Fibroblast of skin of scalp (primary cell): ENCODE measurements at regions not wholly inside any gene's neighbourhood (a gene's known extent, or its start where the extent isn't known, plus 50 kb on each side); places are given as distances from the start of the nearest gene placed in this dataset.

Source experiments
- DNase-seq: peaks from one replicate; pipeline ENCODE4 v3.0.0-alpha.2; 2013

DNA sequence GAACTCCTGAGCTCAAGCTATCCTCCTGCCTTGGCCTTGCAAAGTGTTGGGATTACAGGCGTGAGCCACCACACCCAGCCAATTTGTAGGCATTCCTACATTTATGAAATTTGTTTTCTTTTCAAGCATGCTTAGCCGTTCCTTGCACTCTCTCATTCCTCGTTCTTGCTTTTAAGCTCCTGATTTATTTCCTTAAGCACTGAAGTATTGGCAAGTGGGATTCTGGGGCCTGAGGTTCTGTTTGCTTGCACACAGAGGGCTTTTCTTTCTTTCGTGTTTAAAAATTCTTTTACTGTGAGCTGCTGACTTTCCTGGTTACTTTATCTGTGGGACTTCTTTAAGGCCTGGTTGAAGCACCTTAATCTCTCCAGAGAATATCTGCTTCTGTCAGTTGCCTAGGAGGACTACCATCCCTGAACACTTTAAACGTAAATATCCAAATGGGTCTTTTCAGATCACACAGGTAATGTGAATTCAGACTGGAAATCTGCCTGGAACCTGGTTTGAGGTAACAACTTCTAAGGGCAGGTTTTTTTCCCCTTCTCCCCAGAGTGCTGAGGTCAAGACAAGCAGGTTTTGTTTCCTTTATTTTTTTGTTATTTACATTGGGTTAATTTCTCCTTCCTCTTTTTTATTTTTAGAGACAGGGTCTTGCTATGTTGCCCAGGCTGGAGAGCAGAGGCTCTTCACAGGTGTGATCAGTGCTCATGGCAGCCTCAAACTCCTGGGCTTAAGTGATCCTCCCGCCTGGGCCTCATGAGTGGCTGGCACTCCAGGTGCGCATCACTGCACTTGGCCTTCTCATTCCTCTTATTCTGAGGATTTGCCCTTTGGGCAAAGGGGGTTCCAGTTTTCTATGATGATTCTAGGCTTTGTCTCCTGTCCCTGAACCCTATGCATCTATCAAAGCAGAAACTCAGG, 102.9 kb downstream of the PFKFB3 start:
- DNase-seq, result no peak

DNA sequence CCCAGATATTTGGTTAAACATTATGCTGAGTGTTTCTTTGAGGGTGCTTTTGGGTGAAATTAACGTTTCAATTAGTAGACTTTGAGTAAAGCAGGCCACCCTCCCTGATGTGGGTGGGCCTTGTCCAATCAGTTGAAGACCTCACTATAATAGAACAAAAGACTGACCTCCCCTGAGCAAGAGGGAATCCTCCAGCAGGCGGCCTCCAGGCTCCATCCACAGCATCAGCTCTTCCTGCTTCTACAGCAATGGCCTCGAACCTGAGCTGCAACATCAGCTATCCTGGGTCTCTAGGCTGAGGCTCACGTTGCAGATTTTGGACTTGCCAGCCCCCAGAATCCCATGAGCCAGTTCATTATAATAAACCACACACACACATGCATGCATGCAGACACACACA, 104.2 kb downstream of the PFKFB3 start:
- no peak for DNase-seq

DNA sequence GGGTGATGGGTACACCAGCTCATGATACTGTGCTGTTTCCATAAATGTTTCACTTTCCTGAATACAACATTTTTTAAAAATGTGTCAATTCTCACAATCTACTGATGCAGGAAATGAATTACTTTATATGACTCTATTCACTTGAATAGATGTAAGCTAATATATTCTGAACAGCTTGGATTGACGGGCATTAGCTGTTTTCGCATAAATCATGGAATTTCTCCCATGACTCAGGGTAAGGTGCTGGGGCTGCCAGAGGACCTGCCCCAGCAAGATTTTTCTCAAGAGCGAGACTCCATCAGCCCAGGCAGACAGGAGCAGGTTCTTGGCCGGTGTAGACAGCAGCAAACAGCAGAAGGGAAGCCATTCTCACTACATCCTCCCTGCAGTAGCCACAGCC, 107.1 kb downstream of the PFKFB3 start:
- no peak for DNase-seq

DNA sequence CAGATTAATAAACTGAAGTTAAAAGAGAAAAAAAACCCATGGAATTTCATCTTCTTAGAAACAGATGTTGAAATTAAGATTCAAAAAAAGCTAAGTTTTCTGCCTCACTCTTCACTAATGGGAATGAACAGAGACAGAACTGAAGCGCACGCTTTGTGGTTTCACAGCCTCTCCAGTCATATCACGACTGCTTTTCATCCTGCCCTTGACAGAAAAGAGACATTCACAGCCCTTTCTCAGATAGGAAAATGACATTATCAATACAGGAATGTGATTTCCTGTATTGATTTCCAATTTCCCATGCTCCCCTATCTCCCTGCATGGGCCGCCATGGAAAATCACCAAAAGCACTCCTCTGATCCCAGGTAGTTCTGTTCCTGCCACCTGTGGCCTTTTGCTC, 108.2 kb downstream of the PFKFB3 start:
- no peak for DNase-seq

DNA sequence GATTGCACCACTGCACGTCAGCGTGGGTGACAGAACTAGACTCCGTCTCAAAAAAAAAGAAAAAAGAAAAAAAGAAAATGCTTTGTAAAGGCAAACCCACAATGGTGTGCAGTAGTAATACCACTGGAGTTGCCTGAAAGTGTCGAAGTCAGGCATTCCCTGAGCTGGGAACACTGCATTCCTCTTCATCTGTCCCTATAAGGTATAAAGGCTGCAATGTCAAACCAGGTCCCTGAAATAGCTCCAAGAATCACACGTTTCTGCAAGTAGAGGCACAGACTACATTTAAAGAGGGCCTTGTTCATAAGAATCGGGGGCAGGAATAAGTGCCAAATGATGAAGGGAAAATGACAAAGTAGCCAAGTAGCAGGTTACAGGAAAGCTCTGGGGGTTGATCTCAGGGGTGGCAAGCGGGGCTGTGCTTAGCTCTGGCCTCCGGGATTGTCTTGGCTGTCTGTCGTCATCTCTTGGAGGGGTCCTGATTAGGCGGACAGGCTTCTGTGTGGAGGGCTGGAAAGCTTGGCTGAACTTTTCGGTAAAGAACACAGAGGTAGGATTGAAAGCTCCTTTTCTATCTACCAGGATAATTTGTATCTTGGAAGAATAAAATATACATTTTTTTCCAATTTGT, 109.1 kb downstream of the PFKFB3 start:
- DNase-seq, result no peak

DNA sequence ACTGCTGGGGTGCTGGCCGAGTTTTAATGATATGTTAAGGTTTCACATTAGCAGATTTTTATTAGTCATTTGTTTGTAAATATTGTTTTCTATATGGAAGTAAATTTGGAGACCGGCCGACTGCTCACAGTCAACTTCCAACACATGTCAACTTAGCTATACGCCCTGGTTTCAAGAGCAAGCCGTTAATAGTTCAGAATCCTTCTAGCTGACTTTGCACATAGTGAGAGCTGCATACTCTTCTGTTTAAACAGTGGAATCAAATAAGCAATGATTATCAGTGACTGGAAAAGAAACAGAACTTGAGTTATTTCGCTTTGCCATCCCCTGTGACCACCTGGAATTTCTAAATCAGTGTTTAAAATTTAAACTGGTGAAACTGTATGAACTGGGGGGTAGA, 109.9 kb downstream of the PFKFB3 start:
- no peak for DNase-seq

DNA sequence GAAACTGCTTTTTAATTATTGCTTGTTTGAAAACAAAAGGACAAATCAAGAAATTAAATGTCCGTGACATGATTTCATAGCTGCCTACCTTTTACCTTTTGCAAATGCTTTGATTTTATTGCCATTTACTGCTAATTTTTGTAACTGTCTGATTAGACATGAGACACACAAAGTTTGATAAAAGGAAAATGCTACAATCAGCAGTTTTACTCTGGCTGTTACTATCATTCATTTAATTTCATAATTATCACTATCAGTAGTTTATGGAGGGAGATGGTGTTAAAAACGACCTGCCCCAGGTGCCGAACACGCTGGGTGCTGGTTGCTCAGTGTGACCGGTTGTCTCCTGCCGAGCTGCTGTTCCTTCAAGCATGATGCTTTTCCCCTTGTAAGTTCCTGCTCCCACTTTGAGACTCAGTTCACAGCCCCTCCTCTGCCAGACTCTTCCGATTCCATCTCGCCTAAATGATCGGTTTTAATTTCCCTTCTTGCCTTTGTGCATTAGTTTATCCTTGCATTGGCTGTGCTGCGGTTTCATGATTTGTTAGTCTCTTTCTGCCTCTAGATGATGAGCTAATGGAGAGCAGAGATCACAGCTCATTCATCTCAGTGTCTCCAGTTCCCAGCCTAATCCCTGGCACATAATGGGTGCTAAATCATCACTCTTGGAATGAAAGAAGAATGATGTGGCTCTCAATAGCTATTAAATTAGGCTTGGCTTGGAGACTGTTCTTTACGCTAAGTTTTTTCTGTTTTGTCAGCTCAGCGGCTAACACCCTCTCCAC, 110.6 kb downstream of the PFKFB3 start:
- peak; percentile 24 for DNase-seq

DNA sequence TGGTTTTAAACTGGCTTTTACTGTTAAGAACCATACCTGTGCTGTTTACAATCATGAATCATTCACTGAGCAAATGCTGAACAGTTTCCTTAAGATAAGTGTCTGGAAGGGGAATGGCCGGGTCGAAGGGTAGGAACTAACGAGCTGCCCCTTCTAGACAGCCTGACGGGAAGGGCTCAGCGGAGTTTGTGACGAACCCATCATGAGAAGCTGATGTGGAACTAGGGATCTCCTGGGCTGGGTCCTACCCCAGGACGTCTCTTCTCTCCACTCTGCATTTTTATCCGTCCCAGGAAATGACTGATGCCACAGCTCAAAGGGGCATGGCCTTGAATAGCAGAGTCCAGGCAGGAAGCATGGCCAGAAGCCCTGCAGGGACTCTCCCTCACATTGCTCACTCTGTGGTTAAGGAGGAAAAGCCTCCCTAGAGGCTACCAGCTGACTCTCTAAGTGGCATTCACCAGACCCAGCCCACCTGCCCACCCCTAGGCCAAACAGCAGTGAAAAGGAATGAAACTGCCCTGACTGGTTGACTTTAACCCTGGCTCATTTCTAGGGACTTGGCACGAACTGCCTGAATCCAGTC, 112.0 kb downstream of the PFKFB3 start:
- DNase-seq, result no peak

DNA sequence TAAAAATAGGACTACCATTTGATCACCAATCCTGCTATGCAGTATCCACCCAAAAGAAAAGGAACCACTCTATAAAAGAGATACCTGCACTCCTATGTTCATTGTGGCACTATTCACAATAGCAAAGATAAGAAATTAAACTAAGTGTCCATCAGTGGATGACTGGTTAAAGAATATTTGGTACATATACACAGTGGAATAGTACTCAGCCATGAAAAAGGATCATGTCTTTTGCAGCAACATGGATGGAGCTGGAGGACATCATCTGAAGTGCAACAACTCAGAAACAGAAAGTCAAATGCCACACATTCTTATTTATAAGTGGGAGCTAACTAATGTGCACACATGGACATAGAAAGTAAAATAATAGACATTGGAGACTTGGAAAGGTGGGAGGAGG, 116.4 kb downstream of the PFKFB3 start:
- no peak for DNase-seq

DNA sequence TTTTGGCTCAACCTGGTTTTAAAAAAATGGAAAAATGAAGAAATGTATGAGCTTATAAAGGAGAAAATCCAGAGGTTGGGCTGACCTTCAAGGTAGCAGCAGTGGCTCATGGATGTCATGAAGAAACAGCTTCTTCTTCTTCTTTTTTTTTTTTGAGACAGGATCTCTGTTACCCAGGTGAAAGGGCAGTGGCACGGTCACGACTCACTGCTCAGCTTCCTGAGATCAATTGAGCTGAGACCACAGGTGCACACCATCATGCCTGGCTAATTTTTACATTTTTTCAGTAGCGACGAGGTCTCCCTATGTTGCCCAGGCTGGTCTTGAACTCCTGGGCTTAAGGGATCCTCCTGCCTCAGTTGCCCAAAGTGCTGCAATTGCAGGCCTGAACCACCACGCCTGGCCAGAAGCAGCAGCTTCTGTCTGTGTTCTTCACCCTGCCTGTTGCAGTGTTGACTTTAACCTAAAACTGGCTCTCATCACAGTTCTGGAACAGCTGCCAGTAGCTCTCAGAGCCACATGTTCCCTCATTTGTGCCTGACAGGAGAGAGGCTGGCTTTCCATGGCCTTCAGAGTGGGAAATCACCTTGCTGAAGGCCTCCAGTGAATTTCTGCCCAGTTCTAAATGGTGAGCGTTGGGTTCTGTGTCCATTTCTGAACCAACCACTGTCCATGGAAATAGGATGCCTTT, 117.7 kb downstream of the PFKFB3 start:
- no peak for DNase-seq

DNA sequence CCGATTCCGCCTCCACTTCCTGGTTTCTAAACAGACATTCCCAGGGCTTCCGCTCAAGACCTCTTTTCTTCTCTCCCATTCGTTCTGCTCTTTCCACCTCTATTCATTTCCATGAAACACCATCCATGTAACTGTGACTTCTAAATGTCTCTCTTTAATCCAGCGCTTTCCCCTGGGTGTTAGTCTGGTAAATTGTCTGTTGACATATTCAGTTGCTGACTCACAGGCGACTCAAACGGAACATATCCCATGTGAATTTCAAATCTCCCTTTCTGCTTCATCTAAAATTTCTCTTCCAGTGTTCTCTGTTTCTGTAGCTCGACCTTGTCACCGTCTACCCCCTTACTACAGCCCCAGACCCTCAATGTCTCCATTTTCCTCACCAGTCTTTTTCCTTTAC, 119.1 kb downstream of the PFKFB3 start:
- peak; percentile 73 for DNase-seq

DNA sequence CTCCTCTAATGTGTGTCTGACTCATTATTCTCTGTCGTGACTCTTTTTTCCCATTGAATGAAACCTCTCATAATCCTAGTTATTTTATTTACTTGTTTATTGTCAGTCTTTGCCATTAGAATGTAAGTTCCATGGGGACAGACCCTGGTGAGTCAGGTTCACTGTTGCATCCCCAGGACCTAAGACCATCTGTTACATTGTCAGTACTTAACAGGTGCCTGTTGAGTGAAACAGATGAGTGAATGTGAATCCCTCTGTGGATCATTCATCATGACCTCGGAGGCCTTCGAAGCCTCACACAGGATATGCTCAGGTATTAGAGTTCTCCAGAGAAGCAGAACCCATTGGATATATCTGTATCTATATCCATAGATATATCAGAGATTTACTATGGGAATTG, 120.1 kb downstream of the PFKFB3 start:
- DNase-seq, result no peak

DNA sequence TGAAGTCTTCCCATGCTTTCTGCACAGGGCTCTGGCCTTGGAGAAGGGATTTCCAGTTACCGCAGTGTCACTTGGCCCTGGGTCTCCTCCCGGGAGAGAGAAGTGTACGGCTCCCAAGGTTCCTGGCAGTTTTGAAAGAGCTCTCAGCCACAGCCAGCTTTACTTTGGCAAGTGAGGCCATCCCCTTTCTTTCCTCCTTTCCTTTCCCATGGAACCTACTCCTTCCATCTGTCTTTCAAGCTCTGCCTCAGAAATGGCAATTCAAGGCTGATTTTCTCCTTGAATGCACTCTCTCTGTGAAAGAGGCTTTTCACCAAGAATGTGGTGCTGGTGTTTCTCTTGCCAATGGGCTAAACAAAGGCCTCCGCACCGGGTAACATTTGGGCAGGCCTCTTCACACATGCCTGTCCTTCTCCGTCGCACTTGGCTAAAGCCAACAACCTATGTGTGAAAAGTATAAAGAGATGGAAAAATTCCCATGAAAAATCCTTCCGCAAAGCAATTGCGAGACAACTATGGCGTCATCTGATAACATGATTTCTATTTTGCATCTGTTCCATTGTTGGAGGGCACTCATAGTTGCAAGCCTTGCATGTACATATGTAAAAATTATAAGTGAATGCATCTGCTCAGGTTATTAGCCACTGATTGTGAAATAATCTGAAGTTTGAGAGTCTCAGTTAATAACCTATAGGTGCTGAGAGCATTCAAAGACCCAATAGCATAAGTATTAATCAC, 125.4 kb downstream of the PFKFB3 start:
- no peak for DNase-seq

DNA sequence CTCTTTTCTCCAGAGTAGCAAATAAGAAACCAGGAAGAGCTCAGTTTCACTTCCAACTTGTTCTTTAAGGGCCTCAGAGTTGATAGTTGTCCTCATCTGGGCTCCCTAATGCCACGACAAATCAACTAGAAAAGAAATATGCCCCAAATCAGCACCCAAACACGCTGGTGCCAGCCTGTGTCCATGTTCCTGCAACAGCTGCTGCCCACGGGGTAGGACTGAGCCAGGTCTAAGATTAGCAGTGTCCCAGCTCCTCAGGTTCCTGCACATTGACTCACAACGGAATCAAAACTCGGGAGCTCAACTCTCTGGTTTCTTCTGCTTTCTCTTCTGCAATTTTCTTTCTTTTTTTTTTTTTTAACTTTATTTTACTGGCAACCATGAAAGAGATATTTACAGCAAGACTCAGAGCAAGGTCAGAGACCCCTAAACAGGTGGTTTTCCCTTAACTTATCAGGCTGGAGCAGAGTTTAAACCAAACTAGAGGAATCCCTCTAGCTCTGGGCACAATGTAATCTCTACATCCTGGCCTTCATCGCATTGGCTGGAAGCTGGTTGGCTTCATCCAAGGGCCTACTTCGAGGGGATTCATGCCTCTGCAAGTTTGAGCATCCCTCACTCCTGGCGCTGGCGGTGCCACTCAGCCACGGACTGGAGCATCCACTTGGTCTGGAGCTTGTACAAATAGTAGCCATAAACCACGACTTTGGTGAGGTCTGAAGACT, 126.1 kb downstream of the PFKFB3 start:
- no peak for DNase-seq

DNA sequence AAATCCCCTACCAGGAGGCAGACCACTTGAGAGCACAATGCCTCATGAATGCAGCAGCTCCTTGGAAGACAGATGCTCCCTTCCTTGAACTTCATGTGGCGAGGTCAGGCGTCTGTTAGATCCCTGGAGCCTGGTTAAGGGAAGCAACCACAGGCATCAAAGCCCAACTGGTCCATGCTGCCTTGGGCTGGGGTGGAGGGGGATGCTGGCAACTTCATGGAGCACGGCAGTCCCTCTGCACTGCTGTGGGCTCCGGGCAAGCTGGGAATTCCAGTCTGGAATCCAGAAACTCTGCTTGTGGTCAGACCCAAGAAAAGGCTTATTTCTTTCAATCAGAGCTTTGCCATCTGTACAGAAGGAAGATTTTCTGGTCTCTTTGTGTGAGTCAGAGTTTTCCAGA, 130.4 kb downstream of the PFKFB3 start:
- peak; percentile 22 for DNase-seq

DNA sequence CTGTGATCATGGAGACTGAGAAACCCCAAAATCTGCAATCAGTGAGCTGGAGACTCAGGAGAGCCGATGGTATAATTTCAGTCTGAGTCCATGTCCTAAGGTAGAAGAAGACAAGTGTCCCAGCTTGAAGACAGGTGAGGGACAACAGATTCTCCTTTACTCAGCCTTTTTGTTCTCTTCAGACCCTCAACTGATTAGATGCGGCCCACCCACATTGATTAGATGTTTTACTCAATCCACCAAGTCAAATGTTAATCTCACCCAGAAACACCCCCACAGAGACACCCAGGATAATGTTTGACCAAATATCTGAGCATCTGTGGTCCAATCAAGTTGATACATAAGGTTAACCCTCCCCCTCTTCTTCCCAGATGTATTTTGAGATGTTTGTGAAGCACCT, 131.2 kb downstream of the PFKFB3 start:
- no peak for DNase-seq

DNA sequence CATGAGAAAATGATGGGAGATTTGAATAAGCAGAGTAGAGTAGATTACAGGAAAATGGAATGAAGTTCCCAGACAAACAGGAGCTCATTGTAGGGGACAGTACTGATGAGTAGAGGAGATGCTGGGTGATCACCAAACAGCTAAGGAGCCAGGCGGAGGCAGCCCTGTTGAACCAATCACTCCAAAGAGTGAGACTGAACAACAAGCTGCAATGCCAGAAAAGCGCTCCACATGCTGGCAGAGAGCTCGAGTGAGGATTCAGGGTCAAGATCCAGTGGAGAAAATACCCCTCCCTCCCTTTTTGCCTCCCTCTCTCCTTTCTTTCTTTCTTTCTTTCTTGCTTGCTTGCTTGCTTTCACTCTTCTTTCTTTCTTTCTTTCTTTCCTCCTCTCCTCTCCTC, 133.3 kb downstream of the PFKFB3 start:
- no peak for DNase-seq

DNA sequence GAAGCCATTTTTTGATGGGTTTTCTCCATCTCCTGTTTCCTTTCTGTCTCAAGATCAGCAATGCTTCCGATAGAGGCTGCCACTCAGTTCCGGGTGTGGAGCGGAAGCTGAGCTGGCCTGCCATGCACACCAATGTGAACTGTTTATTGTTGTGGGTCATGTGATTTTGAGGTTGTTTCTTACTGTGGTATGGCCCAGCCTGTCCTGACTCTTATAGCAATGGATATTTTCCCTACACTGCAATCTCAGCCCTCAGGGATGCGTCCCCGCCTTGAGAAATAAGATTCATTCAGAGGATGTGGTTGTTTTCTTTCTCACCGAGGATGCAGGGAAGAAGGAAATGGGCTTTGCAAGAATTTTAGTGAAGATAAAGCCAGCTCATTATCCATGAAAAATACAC, 134.7 kb downstream of the PFKFB3 start:
- DNase-seq, result no peak

DNA sequence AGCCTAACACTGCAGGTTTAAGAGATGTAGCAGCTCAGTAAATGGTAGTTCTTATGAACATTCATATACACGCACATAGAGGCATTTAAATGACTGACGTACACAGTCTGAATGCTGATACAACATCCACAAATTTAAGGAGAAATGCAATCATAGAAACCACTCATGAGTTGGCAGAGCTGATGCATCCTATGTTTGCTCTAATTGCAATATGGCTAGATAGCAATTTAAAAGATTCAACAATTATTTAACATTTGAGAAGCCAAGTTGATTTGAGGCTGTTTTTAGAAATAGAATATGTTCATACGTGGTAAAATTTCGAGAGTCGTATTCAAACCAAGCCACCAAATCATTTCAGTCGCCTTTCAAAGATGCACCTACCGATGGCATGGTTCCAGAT, 135.6 kb downstream of the PFKFB3 start:
- DNase-seq, result no peak

DNA sequence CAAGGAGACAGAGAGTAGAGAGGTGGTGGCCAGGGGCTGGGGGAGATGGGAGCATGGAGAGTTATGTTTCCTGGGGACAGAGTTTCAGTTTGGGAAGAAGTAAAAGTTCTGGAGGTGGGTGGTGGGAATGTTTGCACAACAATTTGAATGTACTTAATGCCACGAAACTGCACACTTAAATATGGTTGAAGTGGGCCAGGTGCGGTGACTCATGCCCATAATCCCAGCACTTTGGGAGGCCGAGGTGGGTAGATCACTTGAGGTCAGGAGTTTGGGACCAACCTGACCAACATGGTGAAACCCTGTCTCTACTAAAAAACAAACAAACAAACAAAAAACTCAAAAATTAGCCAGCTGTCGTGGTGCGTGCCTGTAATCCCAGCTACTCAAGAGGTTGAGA, 137.2 kb downstream of the PFKFB3 start:
- no peak for DNase-seq

DNA sequence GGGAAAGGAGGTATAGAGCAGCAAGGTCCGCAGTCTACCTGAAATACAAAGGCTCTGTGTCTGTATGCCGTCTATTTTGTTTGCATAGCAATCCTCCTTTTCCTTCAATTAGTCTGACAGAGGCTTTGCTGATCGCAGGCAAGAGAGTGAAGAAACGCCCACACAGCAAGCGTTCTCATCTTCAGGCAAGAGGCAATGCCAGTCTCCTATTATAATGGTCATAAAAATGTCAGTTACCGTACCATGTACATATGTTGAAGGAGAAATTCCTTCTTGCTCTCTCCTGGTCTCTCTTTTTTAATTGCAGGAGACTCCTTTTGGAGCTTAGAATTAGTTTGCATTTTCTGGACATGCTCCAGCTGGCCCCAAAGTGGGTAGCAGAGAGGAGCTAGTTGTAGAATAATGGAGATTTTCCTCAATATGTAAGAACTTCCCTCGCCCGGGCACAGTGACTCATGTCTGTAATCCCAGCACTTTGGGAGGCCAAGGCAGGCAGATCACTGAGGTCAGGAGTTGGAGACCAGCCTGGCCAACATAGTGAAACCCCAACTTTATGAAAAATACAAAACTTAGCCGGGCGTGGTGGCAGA, 139.5 kb downstream of the PFKFB3 start:
- DNase-seq, result no peak
